Ovary (tissue), 7 donors: ENCODE measurements at regions not wholly inside any gene's neighbourhood (a gene's known extent, or its start where the extent isn't known, plus 50 kb on each side); places are given as distances from the start of the nearest gene placed in this dataset.

Experiments used
- DNase-seq, 5 donors: peaks; one replicate each; pipeline ENCODE4 v3.0.0-alpha.2; 2019 to 2020
- H3K27ac ChIP-seq, 2 donors: fragments of 200-600 bp; one replicate each; pipeline versions ENCODE4 v1.5.1 to v1.8.0; 2019 to 2022
- H3K27me3 ChIP-seq: fragments of 200-600 bp; one replicate; pipeline ENCODE4 v1.8.0; 2022
- H3K36me3 ChIP-seq: fragments of 200-600 bp; sonication (generic); one replicate; pipeline ENCODE4 v1.5.1; 2019
- H3K4me1 ChIP-seq: one replicate; pipeline ENCODE4 v1.8.1; 2013; ENCODE audit warnings: mild to moderate bottlenecking, moderate library complexity; ENCODE audit not compliant: insufficient read depth
- H3K4me3 ChIP-seq: fragments of 200-600 bp; sonication (generic); one replicate; pipeline ENCODE4 v1.5.1; 2017
- H3K9me3 ChIP-seq, 2 donors: fragments of 200-600 bp in 1 of 2; sonication (generic) in 1 of 2; one replicate each; pipeline versions ENCODE4 v1.5.1 to v1.8.1; 2013 to 2019; ENCODE audit warnings: mild to moderate bottlenecking in 1 of 2, moderate library complexity in 1 of 2
- CTCF ChIP-seq, 3 donors: fragments of 450-650 bp in 2 of 3; fragments of 200-600 bp in 1 of 3; IDR thresholded peaks; one replicate each; pipeline versions ENCODE4 v1.5.1 to v1.8.0; 2016 to 2022; ENCODE audit warnings: antibody characterized with exemption in 3 of 3, mild to moderate bottlenecking in 1 of 3
- EP300 ChIP-seq: sonication (generic); formaldehyde crosslinking; IDR thresholded peaks from one replicate; pipeline ENCODE4 v1.6.1; 2017; ENCODE audit warnings: antibody characterized with exemption
- POLR2A ChIP-seq: fragments of 450-650 bp; IDR thresholded peaks from one replicate; pipeline ENCODE4 v1.6.1; 2017; ENCODE audit warnings: antibody characterized with exemption, mild to moderate bottlenecking, moderate library complexity
- WGBS, 3 donors: extraction: QIAGEN DNeasy Blood & Tissue Kit in 1 of 3; methylation state at CpG; one replicate each; pipeline versions ENCODE4 v1.1.5 to v1.1.7; 2013 to 2017; 5-methylcytosine and 5-hydroxymethylcytosine counted together
- intact Hi-C, 4 donors: fragments of 100-400 bp; cut with DNase I; formaldehyde crosslinking; loops; one replicate each; pipeline versions ENCODE4 v1.11.0 to v1.15.1; 2022 to 2023
- donor health status: DM: no; HTN: no; CAD: no; lungs with moderate emphysema.
- donor health status: DM: no; HTN: no; CAD: no.
- donor health status: Bipolar disorder and iron deficiency.
- donor health status: DM: no; HTN: no; CAD: no.
- donor health status: DM: yes; HTN: yes; CAD: no.

DNA sequence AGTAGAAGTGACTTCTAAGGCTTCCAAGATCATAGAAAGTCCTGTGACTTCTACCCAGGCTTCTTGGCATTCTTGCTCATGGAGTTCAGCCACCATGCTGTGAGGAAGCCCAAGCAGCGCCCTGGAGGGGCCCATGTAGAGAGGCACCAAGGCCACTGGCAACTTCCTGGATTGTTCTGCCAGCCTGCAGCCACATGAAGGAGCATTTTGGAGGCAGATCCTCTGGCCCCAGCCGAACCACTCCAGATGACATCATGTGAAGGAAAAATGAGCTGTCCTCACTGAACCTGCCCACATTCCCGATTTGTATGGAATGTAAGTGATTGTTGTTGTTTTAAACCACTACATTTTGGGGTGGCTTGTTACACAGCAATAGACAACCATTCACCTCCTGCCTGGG lies 51.5 kb upstream of the MNX1 start:
- Histone ChIP-seq H3K9me3 (no peaks in the 10 kb centered on the region), H3K4me1 (no peaks in the 10 kb centered on the region), H3K27ac (no peak overlapping the region), H3K4me3 (no peak overlapping the region), H3K27me3 (no peaks in the 10 kb centered on the region), H3K36me3 (no peaks in the 10 kb centered on the region)
- intact Hi-C loops: no loop called here
- WGBS, 3 donors: 73 to 84% (median 83%) methylated on average over 3 of the region's 3 CpGs
- no peak for TF ChIP-seq CTCF (IDR thresholded peaks at IDR 0.05)
- no peak for TF ChIP-seq EP300
- no peak for DNase-seq

DNA sequence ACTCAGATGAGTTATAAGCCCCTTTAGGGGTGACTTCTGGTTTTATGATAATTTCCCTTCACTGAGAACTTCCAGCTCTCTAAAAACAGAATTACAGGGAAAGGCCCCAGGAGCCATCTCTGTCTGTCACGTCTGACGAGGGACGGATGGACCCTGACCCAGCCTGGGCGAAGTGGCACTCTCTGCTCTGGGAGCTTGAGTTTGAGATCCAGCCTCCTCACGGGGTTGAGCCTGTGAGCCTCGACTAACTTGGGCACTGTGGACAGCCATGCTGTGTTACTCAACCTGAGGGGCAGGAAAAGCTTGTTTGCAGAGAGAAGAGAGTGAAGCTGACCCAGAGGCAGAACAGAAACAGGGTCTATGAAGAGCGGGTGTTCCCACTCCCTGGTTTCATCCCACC lies 54.6 kb upstream of the MNX1 start:
- Histone ChIP-seq H3K27ac (no peak overlapping the region), H3K36me3 (no peaks in the 10 kb centered on the region), H3K27me3 (no peaks in the 10 kb centered on the region), H3K9me3 (no peaks in the 10 kb centered on the region), H3K4me3 (no peak overlapping the region), H3K4me1 (no peaks in the 10 kb centered on the region)
- no peak for DNase-seq
- no peak for TF ChIP-seq EP300
- TF ChIP-seq CTCF (IDR thresholded peaks at IDR 0.05): no peak
- TF ChIP-seq POLR2A: no peak
- intact Hi-C loops: no loop called here
- 81 to 84% (median 81%) methylated on average over 7 of the region's 7 CpGs for WGBS, 3 donors

DNA sequence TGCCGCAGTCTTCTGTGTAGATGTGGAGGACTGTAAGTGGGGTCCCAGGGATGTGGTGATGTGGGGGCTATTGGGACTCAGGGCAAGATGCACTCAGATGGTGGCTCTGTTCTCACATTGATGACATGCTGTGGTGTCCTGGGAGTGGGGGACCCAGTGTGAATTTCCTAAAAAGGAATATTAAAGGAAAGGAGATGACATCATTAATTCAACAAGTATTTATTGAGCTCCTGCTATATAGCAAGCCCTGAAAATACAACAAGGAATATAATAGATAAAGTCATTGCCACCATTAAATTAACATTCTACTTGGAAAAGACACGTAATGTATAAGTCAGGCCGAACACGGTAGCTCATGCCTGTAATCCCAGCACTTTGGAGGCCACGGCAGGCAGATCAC lies 61.9 kb upstream of the MNX1 start:
- Histone ChIP-seq H3K36me3 (no peaks in the 10 kb centered on the region), H3K27ac (no peak overlapping the region), H3K4me1 (no peaks in the 10 kb centered on the region), H3K4me3 (no peak overlapping the region), H3K9me3 (peaks cover 0 to 4% of the 10 kb centered on the region in 2 donors), H3K27me3 (no peaks in the 10 kb centered on the region)
- no peak for TF ChIP-seq CTCF (IDR thresholded peaks at IDR 0.05)
- no peak for TF ChIP-seq EP300
- no peak for TF ChIP-seq POLR2A
- WGBS, 3 donors: 86 to 93% (median 88%) methylated on average over 5 of the region's 5 CpGs
- intact Hi-C loops: no loop called here
- no peak for DNase-seq

GRCh38 chr7:157073335-157073734 lies 62.9 kb upstream of the MNX1 start:
- Histone ChIP-seq H3K4me1 (no peaks in the 10 kb centered on the region), H3K27me3 (no peaks in the 10 kb centered on the region), H3K4me3 (no peak overlapping the region), H3K36me3 (no peaks in the 10 kb centered on the region), H3K9me3 (peaks cover 0 to 4% of the 10 kb centered on the region in 2 donors), H3K27ac (no peak overlapping the region)
- DNase-seq: no peak
- intact Hi-C loops: no loop called here
- WGBS, 3 donors: 64 to 85% (median 84%) methylated on average over 3 of the region's 3 CpGs
- no peak for TF ChIP-seq EP300

DNA sequence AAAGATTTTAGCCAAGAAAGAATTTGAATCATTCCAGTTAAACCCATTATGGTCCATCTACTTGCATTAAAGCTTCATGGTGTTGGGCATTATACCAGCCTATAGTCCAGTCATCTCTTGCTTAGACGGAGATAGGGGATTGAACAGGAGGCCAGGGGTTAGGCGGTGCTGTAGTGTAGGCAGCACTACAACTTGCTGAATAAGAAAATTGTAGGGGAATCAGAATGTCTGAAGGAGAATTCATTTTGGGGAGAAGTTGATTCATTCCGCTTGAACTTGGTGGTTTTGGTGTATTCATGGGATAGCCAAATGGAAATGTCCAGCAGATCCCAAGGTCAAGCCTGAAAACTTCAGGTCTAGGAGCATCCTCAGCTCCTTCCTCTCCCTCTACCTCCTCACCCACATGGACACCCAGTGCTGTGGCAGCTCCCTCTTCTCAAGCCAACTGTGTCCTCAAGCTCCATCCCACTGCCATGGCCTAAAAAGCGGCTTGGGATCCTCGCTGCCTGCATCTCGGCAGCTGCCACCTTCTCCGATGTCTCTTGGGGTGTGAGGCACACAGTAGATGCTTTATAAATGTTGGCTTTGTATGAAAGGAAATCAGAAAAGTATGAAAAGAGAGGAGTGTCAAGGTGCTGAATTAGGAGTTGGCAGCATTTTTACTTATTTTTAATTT lies 63.6 kb upstream of the MNX1 start:
- peaks cover 0 to 4% of the 10 kb centered on the region in 2 donors for H3K9me3 ChIP-seq
- H3K4me3 ChIP-seq: no peak overlapping the region
- DNase-seq: no peak
- WGBS, 3 donors: 92 to 94% (median 94%) methylated on average over 7 of the region's 7 CpGs
- no peaks in the 10 kb centered on the region for H3K27me3 ChIP-seq
- TF ChIP-seq CTCF (IDR thresholded peaks at IDR 0.05) (no peak), POLR2A (no peak), EP300 (no peak)
- no peak overlapping the region for H3K27ac ChIP-seq
- no peaks in the 10 kb centered on the region for H3K36me3 ChIP-seq
- intact Hi-C loops: no loop called here
- no peaks in the 10 kb centered on the region for H3K4me1 ChIP-seq
